ENCODE measurements at regions not wholly inside any gene's neighbourhood (a gene's known extent, or its start where the extent isn't known, plus 50 kb on each side); places are given as distances from the start of the nearest gene placed in this dataset.
"Not testable (repeated sequence)": the region's sequence is repeated elsewhere in the genome, so short reads cannot be mapped to it uniquely, and the experiment has no call there.

- peaks cover 11% of the 10 kb centered on the region for H3K4me1 Mint-ChIP-seq
- peak; percentile 91 to 94 (median 92) for TF ChIP-seq CTCF (IDR thresholded peaks at IDR 0.05; ENCODE audit: unreplicated experiment in 3 of 3)
- H3K9me3 Mint-ChIP-seq = no peaks in the 10 kb centered on the region
- no peak overlapping the region for H3K4me3 Mint-ChIP-seq
- H3K27me3 Mint-ChIP-seq (ENCODE audit: low read depth) = peaks cover 6% of the 10 kb centered on the region
- H3K27ac Mint-ChIP-seq = no peak overlapping the region
- H3K36me3 Mint-ChIP-seq (ENCODE audit: low read depth) = no peaks in the 10 kb centered on the region
Observed at GRCh38 chr12:107607464-107608392, 77.9 kb upstream of the PWP1 start.

GRCh38 chr12:107608779-107609178, 76.8 kb upstream of the PWP1 start:
- H3K27me3 Mint-ChIP-seq (ENCODE audit: low read depth); H3K27ac Mint-ChIP-seq; H3K36me3 Mint-ChIP-seq (ENCODE audit: low read depth); H3K9me3 Mint-ChIP-seq; H3K4me3 Mint-ChIP-seq: not testable (repeated sequence)
- H3K4me1 Mint-ChIP-seq = peaks cover 15% of the 10 kb centered on the region

GRCh38 chr12:107610021-107610859, 75.4 kb upstream of the PWP1 start:
- Mint-ChIP-seq H3K27me3 (ENCODE audit: low read depth) (peaks cover 6% of the 10 kb centered on the region), H3K27ac (no peak overlapping the region), H3K9me3 (no peaks in the 10 kb centered on the region), H3K36me3 (ENCODE audit: low read depth) (no peaks in the 10 kb centered on the region), H3K4me1 (peaks cover 15% of the 10 kb centered on the region), H3K4me3 (peak overlapping the region in 2 of 3 experiments; percentile 42 to 50)
- TF ChIP-seq CTCF (IDR thresholded peaks at IDR 0.05; ENCODE audit: unreplicated experiment in 3 of 3) = peak; percentile 67 to 74 (median 71)

GRCh38 chr12:107612508-107612907, 73.1 kb upstream of the PWP1 start:
- H3K27ac Mint-ChIP-seq = no peak overlapping the region
- H3K4me3 Mint-ChIP-seq = no peak overlapping the region
- H3K36me3 Mint-ChIP-seq (ENCODE audit: low read depth) = no peaks in the 10 kb centered on the region
- no peak for TF ChIP-seq CTCF (IDR thresholded peaks at IDR 0.05; ENCODE audit: unreplicated experiment in 3 of 3)
- peaks cover 15% of the 10 kb centered on the region for H3K4me1 Mint-ChIP-seq
- H3K27me3 Mint-ChIP-seq (ENCODE audit: low read depth) = peaks cover 6% of the 10 kb centered on the region
- no peaks in the 10 kb centered on the region for H3K9me3 Mint-ChIP-seq

DNA sequence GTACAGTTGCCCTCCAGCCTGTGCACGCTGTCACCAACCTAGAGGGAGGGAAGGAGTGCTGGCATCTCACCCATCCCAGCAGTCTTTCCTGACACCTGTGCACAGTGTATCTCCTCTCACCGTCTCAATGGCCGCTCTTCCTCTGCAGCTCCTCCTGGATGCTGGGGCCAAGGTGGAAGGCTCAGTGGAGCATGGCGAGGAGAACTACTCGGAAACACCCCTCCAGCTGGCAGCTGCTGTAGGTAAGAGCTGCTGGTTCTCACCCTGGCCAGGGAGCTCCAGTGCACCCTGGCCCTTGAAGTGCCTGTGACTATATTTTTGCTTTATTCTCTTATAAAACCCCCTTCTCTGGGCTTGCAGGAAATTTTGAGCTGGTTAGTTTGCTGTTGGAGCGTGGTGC, 68.7 kb upstream of the PWP1 start:
- Mint-ChIP-seq H3K4me3 (no peak overlapping the region), H3K4me1 (peaks cover 11% of the 10 kb centered on the region), H3K36me3 (ENCODE audit: low read depth) (no peaks in the 10 kb centered on the region), H3K9me3 (no peaks in the 10 kb centered on the region), H3K27ac (no peak overlapping the region), H3K27me3 (ENCODE audit: low read depth) (peaks cover 3% of the 10 kb centered on the region)
- TF ChIP-seq CTCF (IDR thresholded peaks at IDR 0.05; ENCODE audit: unreplicated experiment in 3 of 3) = no peak

GRCh38 chr12:107618106-107618505, 67.5 kb upstream of the PWP1 start:
- H3K27ac Mint-ChIP-seq = no peak overlapping the region
- no peak for TF ChIP-seq CTCF (IDR thresholded peaks at IDR 0.05; ENCODE audit: unreplicated experiment in 3 of 3)
- no peaks in the 10 kb centered on the region for H3K9me3 Mint-ChIP-seq
- H3K36me3 Mint-ChIP-seq (ENCODE audit: low read depth) = no peaks in the 10 kb centered on the region
- H3K4me3 Mint-ChIP-seq = no peak overlapping the region
- H3K4me1 Mint-ChIP-seq = no peaks in the 10 kb centered on the region
- peaks cover 3% of the 10 kb centered on the region for H3K27me3 Mint-ChIP-seq (ENCODE audit: low read depth)
